Lung (tissue), 11 donors: ENCODE measurements at regions not wholly inside any gene's neighbourhood (a gene's known extent, or its start where the extent isn't known, plus 50 kb on each side); places are given as distances from the start of the nearest gene placed in this dataset.

Experiments
- ATAC-seq: fragments of 200-7000 bp; cut with Tn5 transposase; one replicate; pipeline ENCODE4 v1.9.1; 2020; ENCODE audit warnings: moderate number of reproducible peaks; ENCODE audit not compliant: insufficient read depth, low FRiP score
- DNase-seq, 3 donors: peaks; one replicate each; pipeline ENCODE4 v3.0.0-alpha.2; 2013 to 2017
- H3K27ac ChIP-seq, 2 donors: one replicate each; pipeline ENCODE4 v1.5.1; 2013; ENCODE audit warnings: mild to moderate bottlenecking in 2 of 2, moderate library complexity in 2 of 2, control low read depth in 1 of 2, inconsistent platforms in 1 of 2, low read depth in 1 of 2, low read length in 1 of 2
- H3K27me3 ChIP-seq, 3 donors: one replicate each; pipeline ENCODE4 v1.5.1; 2013; ENCODE audit warnings: low read length in 2 of 3; ENCODE audit not compliant: control insufficient read depth in 3 of 3, insufficient read depth in 3 of 3
- H3K36me3 ChIP-seq, 4 donors: one replicate each; pipeline ENCODE4 v1.5.1; 2013; ENCODE audit warnings: low read length in 4 of 4, mild to moderate bottlenecking in 1 of 4, moderate library complexity in 1 of 4; ENCODE audit not compliant: control insufficient read depth in 4 of 4, insufficient read depth in 4 of 4
- H3K4me1 ChIP-seq, 5 donors: one replicate each; pipeline ENCODE4 v1.5.1; 2013; ENCODE audit warnings: low read length in 5 of 5, mild to moderate bottlenecking in 2 of 5, moderate library complexity in 1 of 5; ENCODE audit not compliant: control insufficient read depth in 5 of 5, insufficient read depth in 5 of 5
- H3K4me3 ChIP-seq: one replicate; pipeline ENCODE4 v1.5.1; 2013; ENCODE audit warnings: mild to moderate bottlenecking, control low read depth, moderate library complexity
- H3K9ac ChIP-seq, 2 donors: one replicate each; pipeline ENCODE4 v1.5.1; 2013; ENCODE audit warnings: low read length in 2 of 2, control low read depth in 1 of 2; ENCODE audit not compliant: insufficient read depth in 1 of 2
- H3K9me3 ChIP-seq, 4 donors: one replicate each; pipeline ENCODE4 v1.5.1; 2013; ENCODE audit warnings: low read length in 3 of 4, mild to moderate bottlenecking in 1 of 4, moderate library complexity in 1 of 4; ENCODE audit not compliant: control insufficient read depth in 4 of 4, insufficient read depth in 3 of 4
- CTCF ChIP-seq: IDR thresholded peaks from 2 replicates; pipeline ENCODE4 v1.5.1; 2012; ENCODE audit warnings: mild to moderate bottlenecking; ENCODE audit errors: control extremely low read depth, extremely low read depth
- WGBS, 2 donors: extraction: QIAGEN DNeasy Blood & Tissue Kit; methylation state at CpG; one replicate each; pipeline ENCODE4 v1.1.7; 2013; 5-methylcytosine and 5-hydroxymethylcytosine counted together
- donor health status: control.
- donor health status: control.
- donor health status: Bipolar disorder and iron deficiency.
- donor health status: healthy.
- donor health status: DM: yes; HTN: yes; CAD: no.

GRCh38 chr5:30156156-30156555 is 1037.3 kb upstream of the CDH6 start:
- no peak for TF ChIP-seq CTCF
- Histone ChIP-seq H3K27ac (no peak overlapping the region), H3K9ac (no peak overlapping the region), H3K4me3 (no peak overlapping the region), H3K4me1 (no peaks in the 10 kb centered on the region), H3K27me3 (no peaks in the 10 kb centered on the region), H3K36me3 (no peaks in the 10 kb centered on the region), H3K9me3 (peaks cover 0 to 3% (median 0%) of the 10 kb centered on the region in 4 donors)
- DNase-seq, result no peak
- ATAC-seq, result no peak
- WGBS, 2 donors, result 64 to 76% methylated on average over 1 of the region's 1 CpG

DNA sequence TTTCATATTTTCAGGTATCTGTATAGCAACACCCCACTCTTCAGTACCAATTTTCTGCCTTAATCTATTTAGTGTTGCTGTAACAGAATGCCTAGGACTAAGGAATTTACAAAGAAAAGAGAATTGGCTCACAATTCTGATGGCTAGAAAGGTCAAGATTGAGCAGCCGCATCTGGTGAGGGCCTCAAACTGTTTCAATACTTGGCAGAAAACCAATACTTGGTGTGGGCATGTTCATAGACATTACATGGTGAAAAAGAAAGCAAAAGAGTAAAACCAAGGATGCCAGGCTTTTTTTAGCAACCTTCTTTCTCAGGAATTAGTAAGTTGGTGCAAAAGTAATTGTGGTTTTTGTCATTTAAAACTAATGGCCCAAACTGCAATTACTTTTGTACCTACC is 1041.1 kb upstream of the CDH6 start:
- no peak for ATAC-seq

DNA sequence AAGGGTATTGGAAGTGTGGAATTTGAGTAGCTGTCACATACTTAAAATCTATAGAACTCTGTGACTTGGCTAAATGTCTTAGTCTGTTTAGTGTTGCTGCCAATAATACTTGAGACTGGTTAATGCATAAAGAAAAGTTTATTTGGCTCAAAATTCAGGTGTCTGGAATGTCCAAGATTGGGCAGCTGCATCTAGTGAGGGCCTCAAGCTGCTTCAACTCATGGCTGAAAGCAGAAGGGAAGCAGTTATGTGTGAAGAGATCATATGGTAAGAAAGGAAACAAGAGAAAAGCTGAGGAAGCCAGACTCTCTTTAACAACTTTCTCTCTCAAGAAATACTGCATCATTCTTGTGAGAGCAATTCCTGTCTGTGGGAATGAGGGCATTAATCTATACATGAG is 1043.3 kb upstream of the CDH6 start:
- no peak overlapping the region for H3K4me3 ChIP-seq
- no peak overlapping the region for H3K27ac ChIP-seq
- peaks cover 0 to 2% (median 0%) of the 10 kb centered on the region in 4 donors for H3K9me3 ChIP-seq
- no peak overlapping the region for H3K9ac ChIP-seq
- H3K36me3 ChIP-seq, result no peaks in the 10 kb centered on the region
- TF ChIP-seq CTCF, result no peak
- H3K4me1 ChIP-seq, result no peaks in the 10 kb centered on the region
- ATAC-seq, result no peak
- no peak for DNase-seq
- H3K27me3 ChIP-seq, result no peaks in the 10 kb centered on the region

More for the DNA sequence above, 1041.1 kb upstream of the CDH6 start:
- H3K9me3 ChIP-seq, result peaks cover 0 to 2% (median 0%) of the 10 kb centered on the region in 4 donors
- H3K27ac ChIP-seq, result no peak overlapping the region
- 80 to 86% methylated on average over 1 of the region's 1 CpG for WGBS, 2 donors
- no peak overlapping the region for H3K9ac ChIP-seq
- no peaks in the 10 kb centered on the region for H3K4me1 ChIP-seq
- no peaks in the 10 kb centered on the region for H3K27me3 ChIP-seq
- no peak overlapping the region for H3K4me3 ChIP-seq
- no peaks in the 10 kb centered on the region for H3K36me3 ChIP-seq
- DNase-seq, result no peak
- no peak for TF ChIP-seq CTCF

DNA sequence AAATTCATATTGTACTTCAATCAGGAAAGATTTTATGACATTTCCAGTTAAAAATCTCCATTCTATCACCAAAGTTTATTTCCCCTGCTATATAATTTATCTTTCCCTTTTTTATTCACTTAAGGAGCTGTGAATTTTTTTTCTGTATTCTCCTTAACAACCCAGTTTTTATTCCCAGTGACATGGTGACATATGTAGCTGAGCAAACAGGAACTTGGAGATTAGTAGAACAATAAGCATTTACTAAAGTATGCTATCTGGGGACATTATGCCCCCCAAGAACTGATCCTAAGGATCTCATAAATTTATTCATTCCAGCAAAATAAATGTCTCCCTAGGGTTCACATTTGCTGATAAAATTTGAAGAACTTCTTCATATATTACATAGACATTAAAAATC is 1044.0 kb upstream of the CDH6 start:
- Histone ChIP-seq H3K36me3 (no peaks in the 10 kb centered on the region), H3K9ac (no peak overlapping the region), H3K9me3 (peaks cover 0 to 2% (median 0%) of the 10 kb centered on the region in 4 donors), H3K4me3 (no peak overlapping the region), H3K27ac (no peak overlapping the region), H3K4me1 (no peaks in the 10 kb centered on the region), H3K27me3 (no peaks in the 10 kb centered on the region)
- DNase-seq (no peak), ATAC-seq (no peak)
- no peak for TF ChIP-seq CTCF
